ENCODE measurements at regions not wholly inside any gene's neighbourhood (a gene's known extent, or its start where the extent isn't known, plus 50 kb on each side); places are given as distances from the start of the nearest gene placed in this dataset.

GRCh38 chr1:69246710-69247109, 321.0 kb upstream of the LRRC7 start:
- Histone ChIP-seq H3K4me1 (ENCODE audit: insufficient read depth, low read length) (peaks cover 8% of the 10 kb centered on the region; the same call in 1 of the 2 replicates), H3K9me3 (ENCODE audit: control insufficient read depth, insufficient read depth, low read length) (no peaks in the 10 kb centered on the region), H3K36me3 (ENCODE audit: insufficient read depth, low read length) (no peaks in the 10 kb centered on the region), H3K9ac (ENCODE audit: low read depth, low read length) (no peak overlapping the region)

- Histone ChIP-seq H3K9ac (ENCODE audit: low read depth, low read length) (no peak overlapping the region), H3K36me3 (ENCODE audit: insufficient read depth, low read length) (no peaks in the 10 kb centered on the region), H3K9me3 (ENCODE audit: control insufficient read depth, insufficient read depth, low read length) (no peaks in the 10 kb centered on the region), H3K4me1 (ENCODE audit: insufficient read depth, low read length) (no peaks in the 10 kb centered on the region)
Observed at GRCh38 chr1:69252696-69253095, 315.0 kb upstream of the LRRC7 start.

GRCh38 chr1:69256036-69256435, 311.7 kb upstream of the LRRC7 start:
- Histone ChIP-seq H3K9me3 (ENCODE audit: control insufficient read depth, insufficient read depth, low read length) (no peaks in the 10 kb centered on the region), H3K9ac (ENCODE audit: low read depth, low read length) (no peak overlapping the region), H3K4me1 (ENCODE audit: insufficient read depth, low read length) (no peaks in the 10 kb centered on the region), H3K36me3 (ENCODE audit: insufficient read depth, low read length) (no peaks in the 10 kb centered on the region)

- no peaks in the 10 kb centered on the region for H3K9me3 ChIP-seq (ENCODE audit: control insufficient read depth, insufficient read depth, low read length)
- H3K4me1 ChIP-seq (ENCODE audit: insufficient read depth, low read length): no peaks in the 10 kb centered on the region
- H3K36me3 ChIP-seq (ENCODE audit: insufficient read depth, low read length): no peaks in the 10 kb centered on the region
- H3K9ac ChIP-seq (ENCODE audit: low read depth, low read length): no peak overlapping the region
Observed at GRCh38 chr1:69258842-69259241, 308.9 kb upstream of the LRRC7 start.

GRCh38 chr1:69263921-69264391, 303.8 kb upstream of the LRRC7 start:
- no peaks in the 10 kb centered on the region for H3K9me3 ChIP-seq (ENCODE audit: control insufficient read depth, insufficient read depth, low read length)
- H3K4me1 ChIP-seq (ENCODE audit: insufficient read depth, low read length): no peaks in the 10 kb centered on the region
- H3K36me3 ChIP-seq (ENCODE audit: insufficient read depth, low read length): no peaks in the 10 kb centered on the region
- no peak overlapping the region for H3K9ac ChIP-seq (ENCODE audit: low read depth, low read length)

GRCh38 chr1:69269491-69269890, 298.2 kb upstream of the LRRC7 start:
- Histone ChIP-seq H3K9ac (ENCODE audit: low read depth, low read length) (no peak overlapping the region), H3K4me1 (ENCODE audit: insufficient read depth, low read length) (no peaks in the 10 kb centered on the region), H3K36me3 (ENCODE audit: insufficient read depth, low read length) (no peaks in the 10 kb centered on the region), H3K9me3 (ENCODE audit: control insufficient read depth, insufficient read depth, low read length) (no peaks in the 10 kb centered on the region)

- no peaks in the 10 kb centered on the region for H3K9me3 ChIP-seq (ENCODE audit: control insufficient read depth, insufficient read depth, low read length)
- H3K9ac ChIP-seq (ENCODE audit: low read depth, low read length): no peak overlapping the region
- H3K36me3 ChIP-seq (ENCODE audit: insufficient read depth, low read length): no peaks in the 10 kb centered on the region
- no peaks in the 10 kb centered on the region for H3K4me1 ChIP-seq (ENCODE audit: insufficient read depth, low read length)
Observed at GRCh38 chr1:69271587-69272125, 296.1 kb upstream of the LRRC7 start.

- H3K4me1 ChIP-seq (ENCODE audit: insufficient read depth, low read length): no peaks in the 10 kb centered on the region
- H3K36me3 ChIP-seq (ENCODE audit: insufficient read depth, low read length): no peaks in the 10 kb centered on the region
- no peaks in the 10 kb centered on the region for H3K9me3 ChIP-seq (ENCODE audit: control insufficient read depth, insufficient read depth, low read length)
- H3K9ac ChIP-seq (ENCODE audit: low read depth, low read length): no peak overlapping the region
Observed at GRCh38 chr1:69272684-69273083, 295.0 kb upstream of the LRRC7 start.

GRCh38 chr1:69278923-69279322, 288.8 kb upstream of the LRRC7 start:
- Histone ChIP-seq H3K9me3 (ENCODE audit: control insufficient read depth, insufficient read depth, low read length) (no peaks in the 10 kb centered on the region), H3K4me1 (ENCODE audit: insufficient read depth, low read length) (no peaks in the 10 kb centered on the region; the same call in 1 of the 2 replicates)

GRCh38 chr1:69283516-69283915, 284.2 kb upstream of the LRRC7 start:
- Histone ChIP-seq H3K4me1 (ENCODE audit: insufficient read depth, low read length) (no peaks in the 10 kb centered on the region; the same call in 1 of the 2 replicates), H3K9ac (ENCODE audit: low read depth, low read length) (no peak overlapping the region), H3K36me3 (ENCODE audit: insufficient read depth, low read length) (no peaks in the 10 kb centered on the region), H3K9me3 (ENCODE audit: control insufficient read depth, insufficient read depth, low read length) (no peaks in the 10 kb centered on the region)

More at GRCh38 chr1:69278923-69279322, 288.8 kb upstream of the LRRC7 start:
- H3K36me3 ChIP-seq (ENCODE audit: insufficient read depth, low read length): no peaks in the 10 kb centered on the region
- H3K9ac ChIP-seq (ENCODE audit: low read depth, low read length): no peak overlapping the region

GRCh38 chr1:69284508-69284907, 283.2 kb upstream of the LRRC7 start:
- Histone ChIP-seq H3K9me3 (ENCODE audit: control insufficient read depth, insufficient read depth, low read length) (no peaks in the 10 kb centered on the region), H3K9ac (ENCODE audit: low read depth, low read length) (no peak overlapping the region), H3K4me1 (ENCODE audit: insufficient read depth, low read length) (no peaks in the 10 kb centered on the region; the same call in 1 of the 2 replicates), H3K36me3 (ENCODE audit: insufficient read depth, low read length) (no peaks in the 10 kb centered on the region)

- no peak overlapping the region for H3K9ac ChIP-seq (ENCODE audit: low read depth, low read length)
- no peaks in the 10 kb centered on the region; the same call in 1 of the 2 replicates for H3K4me1 ChIP-seq (ENCODE audit: insufficient read depth, low read length)
- no peaks in the 10 kb centered on the region for H3K9me3 ChIP-seq (ENCODE audit: control insufficient read depth, insufficient read depth, low read length)
- no peaks in the 10 kb centered on the region for H3K36me3 ChIP-seq (ENCODE audit: insufficient read depth, low read length)
Observed at GRCh38 chr1:69288416-69288815, 279.3 kb upstream of the LRRC7 start.

- Histone ChIP-seq H3K36me3 (ENCODE audit: insufficient read depth, low read length) (no peaks in the 10 kb centered on the region), H3K4me1 (ENCODE audit: insufficient read depth, low read length) (no peaks in the 10 kb centered on the region), H3K9me3 (ENCODE audit: control insufficient read depth, insufficient read depth, low read length) (no peaks in the 10 kb centered on the region), H3K9ac (ENCODE audit: low read depth, low read length) (no peak overlapping the region)
Observed at GRCh38 chr1:69290291-69290690, 277.4 kb upstream of the LRRC7 start.

- no peaks in the 10 kb centered on the region for H3K9me3 ChIP-seq (ENCODE audit: control insufficient read depth, insufficient read depth, low read length)
- no peaks in the 10 kb centered on the region for H3K4me1 ChIP-seq (ENCODE audit: insufficient read depth, low read length)
- H3K36me3 ChIP-seq (ENCODE audit: insufficient read depth, low read length): no peaks in the 10 kb centered on the region
- H3K9ac ChIP-seq (ENCODE audit: low read depth, low read length): no peak overlapping the region
Observed at GRCh38 chr1:69291541-69291940, 276.2 kb upstream of the LRRC7 start.

GRCh38 chr1:69292833-69293232, 274.9 kb upstream of the LRRC7 start:
- H3K9ac ChIP-seq (ENCODE audit: low read depth, low read length): no peak overlapping the region
- no peaks in the 10 kb centered on the region for H3K9me3 ChIP-seq (ENCODE audit: control insufficient read depth, insufficient read depth, low read length)
- H3K4me1 ChIP-seq (ENCODE audit: insufficient read depth, low read length): no peaks in the 10 kb centered on the region
- H3K36me3 ChIP-seq (ENCODE audit: insufficient read depth, low read length): no peaks in the 10 kb centered on the region

- Histone ChIP-seq H3K9ac (ENCODE audit: low read depth, low read length) (no peak overlapping the region), H3K4me1 (ENCODE audit: insufficient read depth, low read length) (no peaks in the 10 kb centered on the region), H3K9me3 (ENCODE audit: control insufficient read depth, insufficient read depth, low read length) (no peaks in the 10 kb centered on the region), H3K36me3 (ENCODE audit: insufficient read depth, low read length) (no peaks in the 10 kb centered on the region)
Observed at GRCh38 chr1:69294171-69294570, 273.6 kb upstream of the LRRC7 start.

Measured in ES-I3 (cell line).